H9 (cell line): ENCODE measurements at regions not wholly inside any gene's neighbourhood (a gene's known extent, or its start where the extent isn't known, plus 50 kb on each side); places are given as distances from the start of the nearest gene placed in this dataset.
"Not testable (repeated sequence)": the region's sequence is repeated elsewhere in the genome, so short reads cannot be mapped to it uniquely, and the experiment has no call there.

ENCODE experiments used
- DNase-seq: peaks from one replicate; pipeline ENCODE4 v3.0.0-alpha.2; 2017
- H2AFZ ChIP-seq: one replicate; pipeline ENCODE4 v1.6.1; 2013; ENCODE audit warnings: mild to moderate bottlenecking, low read length, control low read depth, moderate library complexity
- H2AK5ac ChIP-seq: 2 replicates; pipeline ENCODE4 v1.6.1; 2013; ENCODE audit warnings: low read length, control low read depth, mixed read lengths; ENCODE audit not compliant: insufficient read length
- H2BK120ac ChIP-seq: one replicate; pipeline ENCODE4 v1.6.1; 2013; ENCODE audit warnings: low read depth, mild to moderate bottlenecking, low read length, control low read depth, inconsistent platforms; ENCODE audit not compliant: poor library complexity, severe bottlenecking
- H2BK12ac ChIP-seq: 2 replicates; pipeline ENCODE4 v1.6.1; 2013; ENCODE audit warnings: low read length, control low read depth, mixed read lengths, low read depth; ENCODE audit not compliant: insufficient read length
- H2BK15ac ChIP-seq: 2 replicates; pipeline ENCODE4 v1.6.1; 2013; ENCODE audit warnings: low read depth, low read length, control low read depth
- H2BK20ac ChIP-seq: one replicate; pipeline ENCODE4 v1.6.1; 2013; ENCODE audit warnings: low read depth, mild to moderate bottlenecking, low read length, control low read depth, inconsistent platforms; ENCODE audit not compliant: poor library complexity, severe bottlenecking
- H2BK5ac ChIP-seq: 2 replicates; pipeline ENCODE4 v1.6.1; 2013; ENCODE audit warnings: low read length, control low read depth, mixed read lengths; ENCODE audit not compliant: insufficient read length
- H3K14ac ChIP-seq: 2 replicates; pipeline ENCODE4 v1.6.1; 2013; ENCODE audit warnings: low read length, control low read depth; ENCODE audit not compliant: insufficient read depth
- H3K18ac ChIP-seq: 2 replicates; pipeline ENCODE4 v1.6.1; 2013; ENCODE audit warnings: low read depth, mild to moderate bottlenecking, mixed read lengths, low read length, control low read depth; ENCODE audit not compliant: insufficient read length
- H3K23ac ChIP-seq: 2 replicates; pipeline ENCODE4 v1.6.1; 2013; ENCODE audit warnings: low read length, control low read depth, mixed read lengths, low read depth; ENCODE audit not compliant: insufficient read length
- H3K23me2 ChIP-seq: 2 replicates; pipeline ENCODE4 v1.6.1; 2013; ENCODE audit warnings: low read depth, mild to moderate bottlenecking, mixed read lengths, low read length, control low read depth; ENCODE audit not compliant: insufficient read length, poor library complexity, severe bottlenecking
- H3K27ac ChIP-seq: 2 replicates; pipeline ENCODE4 v1.5.1; 2013; ENCODE audit warnings: low read length, control low read depth, mixed read lengths, low read depth; ENCODE audit not compliant: insufficient read length
- H3K27me3 ChIP-seq: 2 replicates; pipeline ENCODE4 v1.6.1; 2013; ENCODE audit warnings: low read length, control low read depth, inconsistent platforms; ENCODE audit not compliant: insufficient read depth
- H3K4ac ChIP-seq: 2 replicates; pipeline ENCODE4 v1.6.1; 2013; ENCODE audit warnings: low read depth, mild to moderate bottlenecking, control low read depth, inconsistent platforms, low read length, moderate library complexity
- H3K4me1 ChIP-seq: 2 replicates; pipeline ENCODE4 v1.6.1; 2013; ENCODE audit warnings: low read length, control low read depth, inconsistent platforms; ENCODE audit not compliant: insufficient read depth
- H3K4me2 ChIP-seq: 2 replicates; pipeline ENCODE4 v1.6.1; 2013; ENCODE audit warnings: low read length, control low read depth, mixed read lengths; ENCODE audit not compliant: insufficient read length, insufficient read depth
- H3K56ac ChIP-seq: 2 replicates; pipeline ENCODE4 v1.6.1; 2013; ENCODE audit warnings: low read depth, mild to moderate bottlenecking, mixed read lengths, low read length, control low read depth; ENCODE audit not compliant: insufficient read length
- H3K79me1 ChIP-seq: 2 replicates; pipeline ENCODE4 v1.6.1; 2013; ENCODE audit warnings: low read depth, mild to moderate bottlenecking, moderate library complexity, low read length, control low read depth, inconsistent platforms; ENCODE audit not compliant: insufficient read depth, poor library complexity, severe bottlenecking
- H3K79me2 ChIP-seq: 2 replicates; pipeline ENCODE4 v1.6.1; 2013; ENCODE audit warnings: low read length, control low read depth, inconsistent platforms; ENCODE audit not compliant: insufficient read depth
- H3K9ac ChIP-seq: 2 replicates; pipeline ENCODE4 v1.6.1; 2013; ENCODE audit warnings: low read length, control low read depth, mixed read lengths; ENCODE audit not compliant: insufficient read length; ENCODE audit errors: extremely low read depth
- H3K9me3 ChIP-seq: one replicate; pipeline ENCODE4 v1.6.1; 2013; ENCODE audit warnings: low read depth, low read length, inconsistent platforms; ENCODE audit not compliant: control insufficient read depth
- H3T11ph ChIP-seq: one replicate; pipeline ENCODE4 v1.6.1; 2013; ENCODE audit warnings: mild to moderate bottlenecking, low read length, control low read depth, inconsistent platforms
- H4K20me1 ChIP-seq: one replicate; pipeline ENCODE4 v1.6.1; 2013; ENCODE audit not compliant: control insufficient read depth, insufficient read length, insufficient read depth
- H4K5ac ChIP-seq: 2 replicates; pipeline ENCODE4 v1.6.1; 2013; ENCODE audit warnings: low read depth, mild to moderate bottlenecking, mixed read lengths, low read length, control low read depth; ENCODE audit not compliant: insufficient read length
- H4K8ac ChIP-seq: replicated peaks from 2 replicates; pipeline ENCODE4 v1.6.1; 2013; ENCODE audit warnings: low read length, control low read depth, mixed read lengths, low read depth; ENCODE audit not compliant: insufficient read length
- H4K91ac ChIP-seq: 2 replicates; pipeline ENCODE4 v1.6.1; 2013; ENCODE audit warnings: low read depth, mild to moderate bottlenecking, moderate library complexity, mixed read lengths, low read length, control low read depth; ENCODE audit not compliant: insufficient read length
- H3K27ac Mint-ChIP-seq, 3 experiments: 2 replicates in 2 of 3; 3 replicates in 1 of 3; pipeline ENCODE4 v1.8.0; 2020 to 2021; ENCODE audit warnings: mixed read lengths in 3 of 3, mild to moderate bottlenecking in 1 of 3, moderate library complexity in 1 of 3
- H3K27me3 Mint-ChIP-seq: 2 replicates; pipeline ENCODE4 v1.8.0; 2021; ENCODE audit warnings: low read depth, mild to moderate bottlenecking, moderate library complexity, mixed read lengths
- H3K36me3 Mint-ChIP-seq, 3 experiments: 2 replicates in 2 of 3; 3 replicates in 1 of 3; pipeline ENCODE4 v1.8.0; 2020 to 2021; ENCODE audit warnings: low read depth in 3 of 3, mixed read lengths in 3 of 3; ENCODE audit not compliant: insufficient read depth in 1 of 3
- H3K4me1 Mint-ChIP-seq, 2 experiments: 2 replicates each; pipeline ENCODE4 v1.8.0; 2020; ENCODE audit warnings: mixed read lengths in 2 of 2
- H3K4me3 Mint-ChIP-seq, 2 experiments: 2 replicates in 1 of 2; 3 replicates in 1 of 2; pipeline ENCODE4 v1.8.0; 2020 to 2021; ENCODE audit warnings: mild to moderate bottlenecking in 2 of 2, mixed read lengths in 2 of 2, moderate library complexity in 1 of 2
- H3K9me3 Mint-ChIP-seq, 2 experiments: 2 replicates in 1 of 2; 3 replicates in 1 of 2; pipeline ENCODE4 v1.8.0; 2020; ENCODE audit warnings: mild to moderate bottlenecking in 2 of 2, mixed read lengths in 2 of 2, moderate library complexity in 1 of 2
- WGBS: extraction: QIAGEN DNeasy Blood & Tissue Kit; methylation state at CpG from one replicate; pipeline ENCODE4 v1.1.7; 2013; ENCODE audit warnings: missing lambda C conversion rate, low lambda C conversion rate, mixed read lengths; ENCODE audit not compliant: insufficient read length; ENCODE audit errors: extremely low coverage; 5-methylcytosine and 5-hydroxymethylcytosine counted together
- TF ChIP-seq, protein P1 (sequence below): fragments of 200-600 bp; sonication (generic); conservative IDR thresholded peaks from 3 replicates; pipeline ENCODE4 v1.8.0; 2021; ENCODE audit warnings: antibody characterized with exemption, mild to moderate bottlenecking

DNA sequence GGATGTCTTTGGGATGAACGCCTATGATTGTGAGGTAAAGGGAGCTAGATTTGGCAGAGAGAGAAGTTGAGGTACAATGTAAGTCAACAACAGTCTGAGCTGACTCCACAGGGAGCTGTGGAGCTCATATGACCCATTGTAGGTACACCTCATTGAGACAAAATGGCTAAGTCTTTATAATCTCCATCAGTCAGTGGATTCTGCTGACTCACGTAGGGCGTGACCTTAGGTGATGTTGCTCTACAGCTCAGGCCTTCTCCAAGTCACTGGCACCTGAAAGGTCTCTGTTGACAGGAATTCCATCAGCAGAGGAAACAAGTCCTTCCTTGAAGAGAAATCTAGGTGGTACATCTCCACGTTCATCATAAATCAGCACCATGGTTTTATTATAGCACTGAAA, 118.2 kb upstream of the PRR16 start:
- H3K4me3 Mint-ChIP-seq: no peak overlapping the region
- no peaks in the 10 kb centered on the region for H3K9me3 ChIP-seq
- H3K9me3 Mint-ChIP-seq: peaks cover 7 to 11% of the 10 kb centered on the region in 2 experiments
- H3T11ph ChIP-seq: no peak overlapping the region
- H4K5ac ChIP-seq: no peak overlapping the region
- no peaks in the 10 kb centered on the region for H4K20me1 ChIP-seq
- no peak overlapping the region for H2BK120ac ChIP-seq
- no peak overlapping the region for H2BK20ac ChIP-seq
- no peak overlapping the region for H4K91ac ChIP-seq
- H3K27ac Mint-ChIP-seq: peak overlapping the region in 1 of 3 experiments; percentile 39; a peak in 1 of 7 replicates
- no peak overlapping the region for H3K14ac ChIP-seq
- H3K56ac ChIP-seq: no peak overlapping the region
- peaks cover 0 to 7% (median 6%) of the 10 kb centered on the region in 3 experiments; a peak in 5 of 7 replicates for H3K36me3 Mint-ChIP-seq
- TF ChIP-seq, protein P1, sequence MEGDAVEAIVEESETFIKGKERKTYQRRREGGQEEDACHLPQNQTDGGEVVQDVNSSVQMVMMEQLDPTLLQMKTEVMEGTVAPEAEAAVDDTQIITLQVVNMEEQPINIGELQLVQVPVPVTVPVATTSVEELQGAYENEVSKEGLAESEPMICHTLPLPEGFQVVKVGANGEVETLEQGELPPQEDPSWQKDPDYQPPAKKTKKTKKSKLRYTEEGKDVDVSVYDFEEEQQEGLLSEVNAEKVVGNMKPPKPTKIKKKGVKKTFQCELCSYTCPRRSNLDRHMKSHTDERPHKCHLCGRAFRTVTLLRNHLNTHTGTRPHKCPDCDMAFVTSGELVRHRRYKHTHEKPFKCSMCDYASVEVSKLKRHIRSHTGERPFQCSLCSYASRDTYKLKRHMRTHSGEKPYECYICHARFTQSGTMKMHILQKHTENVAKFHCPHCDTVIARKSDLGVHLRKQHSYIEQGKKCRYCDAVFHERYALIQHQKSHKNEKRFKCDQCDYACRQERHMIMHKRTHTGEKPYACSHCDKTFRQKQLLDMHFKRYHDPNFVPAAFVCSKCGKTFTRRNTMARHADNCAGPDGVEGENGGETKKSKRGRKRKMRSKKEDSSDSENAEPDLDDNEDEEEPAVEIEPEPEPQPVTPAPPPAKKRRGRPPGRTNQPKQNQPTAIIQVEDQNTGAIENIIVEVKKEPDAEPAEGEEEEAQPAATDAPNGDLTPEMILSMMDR: no peak
- no peaks in the 10 kb centered on the region for H3K23me2 ChIP-seq
- no peak overlapping the region for H3K23ac ChIP-seq
- WGBS: no CpG with 5 or more reads among the region's 4 CpGs
- H3K4me1 Mint-ChIP-seq: no peaks in the 10 kb centered on the region
- H3K27me3 Mint-ChIP-seq: no peaks in the 10 kb centered on the region
- no peak overlapping the region for H3K18ac ChIP-seq
- no peaks in the 10 kb centered on the region for H3K4me1 ChIP-seq
- H3K27ac ChIP-seq: no peak overlapping the region
- no peak overlapping the region for H2AK5ac ChIP-seq
- no peaks in the 10 kb centered on the region for H3K79me1 ChIP-seq
- no peak overlapping the region for H2BK5ac ChIP-seq
- no peaks in the 10 kb centered on the region for H3K79me2 ChIP-seq
- no peak overlapping the region for H2BK15ac ChIP-seq
- no peak overlapping the region for H4K8ac ChIP-seq
- no peak overlapping the region for H3K4ac ChIP-seq
- DNase-seq: no peak
- H3K4me2 ChIP-seq: no peak overlapping the region
- no peak overlapping the region for H3K9ac ChIP-seq
- no peak overlapping the region for H2BK12ac ChIP-seq
- no peaks in the 10 kb centered on the region for H3K27me3 ChIP-seq
- H2AFZ ChIP-seq: no peak overlapping the region

DNA sequence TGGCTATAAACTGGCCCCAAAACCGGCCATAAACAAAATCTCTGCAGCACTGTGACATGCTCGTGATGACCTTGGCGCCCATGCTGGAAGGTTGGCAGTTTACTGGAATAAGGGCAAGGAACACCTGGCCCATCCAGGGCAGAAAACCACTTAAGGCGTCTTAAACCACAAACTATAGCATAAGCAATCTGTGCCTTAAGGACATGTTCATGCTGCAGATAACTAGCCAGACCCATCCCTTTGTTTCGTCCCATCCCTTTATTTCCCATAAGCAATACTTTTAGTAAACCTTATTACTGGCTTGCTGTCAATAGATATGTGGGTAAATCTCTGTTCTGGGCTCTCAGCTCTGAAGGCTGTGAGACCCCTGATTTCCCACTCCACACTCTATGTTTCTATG, 113.0 kb upstream of the PRR16 start:
- H3K79me1 ChIP-seq, H3K18ac ChIP-seq, H2BK20ac ChIP-seq, DNase-seq, H4K91ac ChIP-seq, H3K23ac ChIP-seq, H2AK5ac ChIP-seq, H3K27ac Mint-ChIP-seq, H3K9ac ChIP-seq, H3K27me3 Mint-ChIP-seq, H3K79me2 ChIP-seq, H3K14ac ChIP-seq, H3K4me1 Mint-ChIP-seq, H4K8ac ChIP-seq, H4K20me1 ChIP-seq, H3K4ac ChIP-seq, H3K27ac ChIP-seq, H3K56ac ChIP-seq, H3K9me3 ChIP-seq, H2BK12ac ChIP-seq, H2BK120ac ChIP-seq, H3K27me3 ChIP-seq, H2AFZ ChIP-seq, H2BK15ac ChIP-seq, H2BK5ac ChIP-seq, H3K23me2 ChIP-seq, H3T11ph ChIP-seq, H3K4me1 ChIP-seq, H3K4me2 ChIP-seq, H3K4me3 Mint-ChIP-seq, H4K5ac ChIP-seq: not testable (repeated sequence)
- Mint-ChIP-seq H3K9me3 (peaks cover 17 to 20% of the 10 kb centered on the region in 2 experiments), H3K36me3 (peaks cover 2 to 16% (median 14%) of the 10 kb centered on the region in 3 experiments)
- no CpG with 5 or more reads among the region's 5 CpGs for WGBS
